Kidney (tissue), 13 donors: ENCODE measurements at regions not wholly inside any gene's neighbourhood (a gene's known extent, or its start where the extent isn't known, plus 50 kb on each side); places are given as distances from the start of the nearest gene placed in this dataset.

ENCODE experiments used
- DNase-seq, 5 donors: peaks; one replicate each; pipeline ENCODE4 v3.0.0-alpha.2; 2013 to 2020
- FAIRE-seq: peaks from 2 replicates; lab custom pipeline; 2012; peaks lifted over from hg19 to GRCh38; lab: Jason Lieb, UNC
- H3K27ac ChIP-seq, 2 donors: one replicate each; pipeline ENCODE4 v1.7.0; 2013; ENCODE audit warnings: low read depth in 2 of 2, low read length in 2 of 2, inconsistent platforms in 1 of 2
- H3K27me3 ChIP-seq: one replicate; pipeline ENCODE4 v1.7.1; 2013; ENCODE audit warnings: low read length, inconsistent platforms; ENCODE audit not compliant: control insufficient read depth, insufficient read depth
- H3K36me3 ChIP-seq, 3 donors: one replicate each; pipeline versions ENCODE4 v1.7.0 to v1.7.1; 2013; ENCODE audit warnings: low read length in 3 of 3, control low read depth in 1 of 3, inconsistent platforms in 1 of 3; ENCODE audit not compliant: insufficient read depth in 3 of 3, control insufficient read depth in 2 of 3
- H3K4me1 ChIP-seq, 3 donors: one replicate each; pipeline versions ENCODE4 v1.7.0 to v1.7.1; 2013; ENCODE audit warnings: low read length in 3 of 3, inconsistent platforms in 1 of 3, low read depth in 1 of 3; ENCODE audit not compliant: control insufficient read depth in 2 of 3, insufficient read depth in 2 of 3
- H3K4me3 ChIP-seq, 3 donors: one replicate each; pipeline versions ENCODE4 v1.7.0 to v1.8.1; 2013; ENCODE audit warnings: low read length in 3 of 3, control low read depth in 1 of 3, inconsistent platforms in 1 of 3
- H3K9ac ChIP-seq, 3 donors: one replicate each; pipeline versions ENCODE4 v1.7.0 to v1.7.1; 2013; ENCODE audit warnings: low read length in 3 of 3, control low read depth in 1 of 3, inconsistent platforms in 1 of 3
- H3K9me3 ChIP-seq, 3 donors: one replicate each; pipeline versions ENCODE4 v1.7.0 to v1.7.1; 2013; ENCODE audit warnings: low read length in 3 of 3, control low read depth in 1 of 3, inconsistent platforms in 1 of 3; ENCODE audit not compliant: control insufficient read depth in 2 of 3, insufficient read depth in 1 of 3
- CTCF ChIP-seq: IDR thresholded peaks from 3 replicates; pipeline ENCODE4 v1.5.1; 2012; ENCODE audit warnings: mild to moderate bottlenecking, moderate library complexity, borderline replicate concordance; ENCODE audit not compliant: insufficient read depth; ENCODE audit errors: extremely low read depth
- intact Hi-C: fragments of 100-400 bp; cut with DNase I; formaldehyde crosslinking; loops from one replicate; pipeline ENCODE4 v1.11.1; 2022
- donor health status: control.
- donor health status: control.
- donor health status: control.
- donor health status: control.
- donor health status: control.
- donor health status: DM: yes; HTN: yes; CAD: no.
- donor health status: Normal renal cell carcinoma (clear cell type).

GRCh38 chr12:124512667-124513296 lies 54.6 kb downstream of the NCOR2 start:
- Histone ChIP-seq H3K4me3 (no peak overlapping the region), H3K9ac (peak overlapping the region in 1 of 3 donors; percentile 61), H3K27me3 (no peaks in the 10 kb centered on the region), H3K9me3 (no peaks in the 10 kb centered on the region), H3K36me3 (peaks cover 3 to 9% (median 5%) of the 10 kb centered on the region in 3 donors), H3K27ac (peak overlapping the region; percentile 33 to 63), H3K4me1 (peaks cover 4 to 62% (median 45%) of the 10 kb centered on the region in 3 donors)
- FAIRE-seq (no peak), DNase-seq (peak; percentile 67 to 95 (median 75))
- TF ChIP-seq CTCF: no peak
- intact Hi-C loops: no loop called here

- peaks cover 3 to 9% (median 5%) of the 10 kb centered on the region in 3 donors for H3K36me3 ChIP-seq
- H3K9me3 ChIP-seq: no peaks in the 10 kb centered on the region
- no peak for TF ChIP-seq CTCF
- H3K9ac ChIP-seq: no peak overlapping the region
- DNase-seq (no peak), FAIRE-seq (no peak)
- H3K4me1 ChIP-seq: peaks cover 4 to 67% (median 39%) of the 10 kb centered on the region in 3 donors
- H3K27me3 ChIP-seq: no peaks in the 10 kb centered on the region
- no peak overlapping the region for H3K27ac ChIP-seq
- H3K4me3 ChIP-seq: no peak overlapping the region
- intact Hi-C loops: no loop called here
Observed at GRCh38 chr12:124511259-124511985, 56.0 kb downstream of the NCOR2 start.

- no peak for TF ChIP-seq CTCF
- Histone ChIP-seq H3K27ac (peak overlapping the region in 1 of 2 donors; percentile 47), H3K36me3 (peaks cover under 1 to 6% (median 3%) of the 10 kb centered on the region in 3 donors), H3K9ac (peak overlapping the region in 1 of 3 donors; percentile 17), H3K4me1 (peaks cover 4 to 65% (median 42%) of the 10 kb centered on the region in 3 donors), H3K4me3 (no peak overlapping the region), H3K9me3 (no peaks in the 10 kb centered on the region), H3K27me3 (no peaks in the 10 kb centered on the region)
- FAIRE-seq: no peak
- peak in 3 of 5 donors; percentile 46 to 78 (median 48) for DNase-seq
- intact Hi-C loops: no loop called here
Observed at GRCh38 chr12:124510301-124510970, 57.0 kb downstream of the NCOR2 start.
